BJ (cell line): ENCODE measurements at regions not wholly inside any gene's neighbourhood (a gene's known extent, or its start where the extent isn't known, plus 50 kb on each side); places are given as distances from the start of the nearest gene placed in this dataset.

Experiments
- CTCF ChIA-PET: fragments of 350-600 bp; formaldehyde crosslinking; extraction: SDS; loops from one replicate; lab custom pipeline; 2021; ENCODE audit warnings: antibody characterized with exemption, inconsistent platforms; lab: Yijun Ruan, JAX
- POLR2A ChIA-PET: fragments of 300-600 bp; sonication (Branson Sonifier 250); formaldehyde crosslinking; extraction: SDS; loops from one replicate; lab custom pipeline; 2021; ENCODE audit warnings: antibody characterized with exemption; lab: Charles Lee
- DNase-seq: peaks from one replicate; pipeline ENCODE4 v3.0.0-alpha.2; 2011; ENCODE audit warnings: low read depth
- H3K27me3 ChIP-seq: 2 replicates; pipeline ENCODE4 v1.6.0; 2011; ENCODE audit warnings: low read length; ENCODE audit not compliant: control insufficient read depth, insufficient read depth
- H3K36me3 ChIP-seq: 2 replicates; pipeline ENCODE4 v1.5.1; 2011; ENCODE audit warnings: low read length; ENCODE audit not compliant: control insufficient read depth, insufficient read depth
- H3K4me3 ChIP-seq: 2 replicates; pipeline ENCODE4 v1.5.1; 2011; ENCODE audit warnings: low read depth, mild to moderate bottlenecking, control low read depth, low read length
- TF ChIP-seq, protein P1 (sequence below): IDR thresholded peaks from 2 replicates; pipeline ENCODE4 v1.5.1; 2011; ENCODE audit warnings: low read depth, mild to moderate bottlenecking, control low read depth, inconsistent platforms, low read length, moderate library complexity; ENCODE audit not compliant: insufficient read depth

- TF ChIP-seq, protein P1, sequence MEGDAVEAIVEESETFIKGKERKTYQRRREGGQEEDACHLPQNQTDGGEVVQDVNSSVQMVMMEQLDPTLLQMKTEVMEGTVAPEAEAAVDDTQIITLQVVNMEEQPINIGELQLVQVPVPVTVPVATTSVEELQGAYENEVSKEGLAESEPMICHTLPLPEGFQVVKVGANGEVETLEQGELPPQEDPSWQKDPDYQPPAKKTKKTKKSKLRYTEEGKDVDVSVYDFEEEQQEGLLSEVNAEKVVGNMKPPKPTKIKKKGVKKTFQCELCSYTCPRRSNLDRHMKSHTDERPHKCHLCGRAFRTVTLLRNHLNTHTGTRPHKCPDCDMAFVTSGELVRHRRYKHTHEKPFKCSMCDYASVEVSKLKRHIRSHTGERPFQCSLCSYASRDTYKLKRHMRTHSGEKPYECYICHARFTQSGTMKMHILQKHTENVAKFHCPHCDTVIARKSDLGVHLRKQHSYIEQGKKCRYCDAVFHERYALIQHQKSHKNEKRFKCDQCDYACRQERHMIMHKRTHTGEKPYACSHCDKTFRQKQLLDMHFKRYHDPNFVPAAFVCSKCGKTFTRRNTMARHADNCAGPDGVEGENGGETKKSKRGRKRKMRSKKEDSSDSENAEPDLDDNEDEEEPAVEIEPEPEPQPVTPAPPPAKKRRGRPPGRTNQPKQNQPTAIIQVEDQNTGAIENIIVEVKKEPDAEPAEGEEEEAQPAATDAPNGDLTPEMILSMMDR: no peak
- no peaks in the 10 kb centered on the region for H3K27me3 ChIP-seq
- no peak overlapping the region for H3K4me3 ChIP-seq
- ChIA-PET POLR2A (no interaction called here), CTCF (no interaction called here)
- H3K36me3 ChIP-seq: no peaks in the 10 kb centered on the region
- DNase-seq: no peak
These were observed 511.6 kb upstream of the PRKX start for GRCh38 chrX:4225086-4225485.

- TF ChIP-seq, protein P1: no peak
- CTCF ChIA-PET: no interaction called here
These were observed 493.5 kb upstream of the PRKX start for GRCh38 chrX:4206941-4207340.

GRCh38 chrX:4197971-4198370 is 484.5 kb upstream of the PRKX start:
- Histone ChIP-seq H3K4me3 (no peak overlapping the region), H3K27me3 (no peaks in the 10 kb centered on the region), H3K36me3 (no peaks in the 10 kb centered on the region)
- CTCF ChIA-PET: no interaction called here
- TF ChIP-seq, protein P1: no peak
- POLR2A ChIA-PET: no interaction called here
- DNase-seq: no peak

More at GRCh38 chrX:4206941-4207340, 493.5 kb upstream of the PRKX start:
- POLR2A ChIA-PET: no interaction called here
- no peak for DNase-seq
- H3K4me3 ChIP-seq: no peak overlapping the region
- H3K36me3 ChIP-seq: no peaks in the 10 kb centered on the region
- H3K27me3 ChIP-seq: no peaks in the 10 kb centered on the region

DNA sequence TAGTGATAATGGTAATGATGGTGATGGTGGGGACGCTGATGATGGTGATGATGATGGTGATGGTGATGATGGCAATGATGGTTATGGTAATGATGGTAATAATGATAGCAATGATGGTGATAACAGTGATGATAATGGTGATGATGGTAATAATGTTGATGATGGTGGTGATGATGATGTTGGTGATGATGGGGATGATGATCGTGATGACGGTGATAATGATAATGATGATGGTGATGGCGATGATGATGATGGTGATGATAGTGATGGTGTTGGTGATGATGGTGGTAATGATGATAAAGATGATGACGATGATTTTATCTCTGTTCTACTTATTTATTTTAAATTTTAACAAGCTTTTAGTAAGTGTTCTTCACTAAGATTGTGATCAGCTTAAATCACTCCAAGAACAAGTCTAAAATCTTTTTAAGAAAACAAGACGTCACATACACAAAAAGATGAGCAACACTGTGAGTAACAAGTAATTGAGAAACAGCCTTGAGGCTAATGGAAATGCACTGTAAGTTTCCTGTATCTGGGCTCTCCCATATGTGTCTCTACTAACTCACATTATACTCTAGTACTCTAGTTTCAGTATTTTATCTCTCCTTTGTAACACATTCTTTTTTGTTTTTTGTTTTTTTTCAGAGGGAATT is 480.2 kb upstream of the PRKX start:
- DNase-seq: no peak
- Histone ChIP-seq H3K27me3 (no peaks in the 10 kb centered on the region), H3K4me3 (no peak overlapping the region), H3K36me3 (no peaks in the 10 kb centered on the region)
- CTCF ChIA-PET: no interaction called here
- TF ChIP-seq, protein P1: no peak
- POLR2A ChIA-PET: no interaction called here

- ChIA-PET POLR2A (no interaction called here), CTCF (no interaction called here)
- H3K27me3 ChIP-seq: no peaks in the 10 kb centered on the region
- H3K36me3 ChIP-seq: no peaks in the 10 kb centered on the region
- no peak overlapping the region for H3K4me3 ChIP-seq
- no peak for DNase-seq
- TF ChIP-seq, protein P1: no peak
These were observed 472.9 kb upstream of the PRKX start for GRCh38 chrX:4186331-4186730.
